SK-N-SH (cell line): ENCODE measurements at regions not wholly inside any gene's neighbourhood (a gene's known extent, or its start where the extent isn't known, plus 50 kb on each side); places are given as distances from the start of the nearest gene placed in this dataset.

ENCODE experiments used
- CTCF ChIA-PET: fragments of 300-600, 350-600 bp; formaldehyde crosslinking; extraction: SDS; loops from one replicate; lab custom pipeline; 2021; lab: Yijun Ruan, JAX
- POLR2A ChIA-PET: fragments of 350-600 bp; sonication (Branson Sonifier 250); formaldehyde crosslinking; extraction: SDS; loops from one replicate; lab custom pipeline; 2020; ENCODE audit warnings: antibody characterized with exemption, inconsistent platforms; lab: Yijun Ruan, JAX
- DNase-seq: peaks from one replicate; pipeline ENCODE4 v3.0.0; 2012
- H2AFZ ChIP-seq: fragments of 200-600 bp; sonication (generic); 2 replicates; pipeline ENCODE4 v1.8.1; 2016; ENCODE audit warnings: antibody characterized with exemption, mild to moderate bottlenecking, low read depth
- H3F3A ChIP-seq: fragments of 200-600 bp; sonication (generic); replicated peaks from 2 replicates; pipeline ENCODE3; 2016; ENCODE audit warnings: antibody characterized with exemption, mild to moderate bottlenecking; ENCODE audit not compliant: insufficient read depth
- H3K27ac ChIP-seq, 2 experiments: fragments of 200-500 bp in 1 of 2; fragments of 200-600 bp in 1 of 2; sonication (Bioruptor generic) in 1 of 2; sonication (generic), shearing (Covaris generic) in 1 of 2; 2 replicates each; pipeline versions ENCODE4 v1.5.1 to v1.6.1; 2014 to 2016; ENCODE audit warnings: low read depth in 2 of 2, inconsistent platforms in 1 of 2, low read length in 1 of 2, mild to moderate bottlenecking in 1 of 2, mixed read lengths in 1 of 2
- H3K27me3 ChIP-seq: fragments of 200-600 bp; sonication (generic), shearing (Covaris generic); 2 replicates; pipeline ENCODE4 v1.6.1; 2016; ENCODE audit warnings: mixed run types; ENCODE audit not compliant: insufficient read depth
- H3K36me3 ChIP-seq, 2 experiments: fragments of 200-500 bp in 1 of 2; fragments of 200-600 bp in 1 of 2; sonication (Bioruptor generic) in 1 of 2; sonication (generic) in 1 of 2; replicated peaks in 1 of 2; 2 replicates each; pipeline versions ENCODE3 to v1.5.1; 2014 to 2016; ENCODE audit warnings: low read length in 1 of 2, mild to moderate bottlenecking in 1 of 2; ENCODE audit not compliant: insufficient read depth in 2 of 2, control insufficient read depth in 1 of 2
- H3K4me1 ChIP-seq, 2 experiments: fragments of 200-500 bp in 1 of 2; fragments of 200-600 bp in 1 of 2; sonication (Bioruptor generic) in 1 of 2; sonication (generic), shearing (Covaris generic) in 1 of 2; 2 replicates each; pipeline versions ENCODE4 v1.5.1 to v1.6.1; 2014 to 2016; ENCODE audit warnings: low read depth in 1 of 2, low read length in 1 of 2, mixed run types in 1 of 2; ENCODE audit not compliant: insufficient read depth in 2 of 2, control insufficient read depth in 1 of 2
- H3K4me2 ChIP-seq: fragments of 200-600 bp; sonication (generic), shearing (Covaris generic); 2 replicates; pipeline ENCODE4 v1.6.1; 2017; ENCODE audit warnings: mixed run types
- H3K4me3 ChIP-seq, 2 experiments: fragments of 200-500 bp in 1 of 2; fragments of 200-600 bp in 1 of 2; sonication (Bioruptor generic) in 1 of 2; sonication (generic), shearing (Covaris generic) in 1 of 2; 2 replicates each; pipeline versions ENCODE4 v1.5.1 to v1.8.1; 2014 to 2016; ENCODE audit warnings: low read depth in 2 of 2, inconsistent platforms in 1 of 2, low read length in 1 of 2, mild to moderate bottlenecking in 1 of 2, mixed read lengths in 1 of 2, moderate library complexity in 1 of 2
- H3K79me2 ChIP-seq: fragments of 200-600 bp; sonication (generic); 2 replicates; pipeline ENCODE4 v1.8.1; 2017; ENCODE audit warnings: mild to moderate bottlenecking; ENCODE audit not compliant: insufficient read depth
- H3K9ac ChIP-seq: fragments of 200-600 bp; sonication (generic); 2 replicates; pipeline ENCODE4 v1.6.1; 2017; ENCODE audit warnings: mixed run types
- H3K9me2 ChIP-seq: fragments of 200-600 bp; sonication (generic); 2 replicates; pipeline ENCODE4 v1.6.1; 2017; ENCODE audit warnings: mixed run types
- H3K9me3 ChIP-seq: fragments of 200-600 bp; sonication (generic); 2 replicates; pipeline ENCODE4 v1.6.1; 2017; ENCODE audit warnings: mixed run types, mild to moderate bottlenecking, moderate library complexity
- H4K20me1 ChIP-seq: fragments of 200-600 bp; sonication (generic); 2 replicates; pipeline ENCODE4 v1.6.1; 2017; ENCODE audit warnings: mild to moderate bottlenecking, mixed run types; ENCODE audit not compliant: insufficient read depth
- CHD2 ChIP-seq: fragments of 150-350 bp; IDR thresholded peaks from 2 replicates; pipeline ENCODE4 v1.6.1; 2018; ENCODE audit warnings: low read length; ENCODE audit not compliant: partially characterized antibody
- ELF1 ChIP-seq: IDR thresholded peaks from 2 replicates; pipeline ENCODE4 v1.4.0; 2012
- EP300 ChIP-seq, 2 experiments: IDR thresholded peaks; 2 replicates each; pipeline versions ENCODE4 v1.4.0 to v1.6.1; 2012; ENCODE audit warnings: borderline replicate concordance in 1 of 2, low read depth in 1 of 2, low read length in 1 of 2
- FOXJ3 ChIP-seq: sonication (generic); formaldehyde crosslinking; IDR thresholded peaks from 2 replicates; pipeline ENCODE4 v1.5.1; 2020; ENCODE audit warnings: mild to moderate bottlenecking, missing genetic modification reagents
- FOXM1 ChIP-seq: IDR thresholded peaks from 2 replicates; pipeline ENCODE4 v1.4.0; 2012; ENCODE audit warnings: low read depth, mild to moderate bottlenecking
- GABPA ChIP-seq: IDR thresholded peaks from 2 replicates; pipeline ENCODE4 v1.4.0; 2012; ENCODE audit warnings: low read depth, mild to moderate bottlenecking
- JUND ChIP-seq: IDR thresholded peaks from 2 replicates; pipeline ENCODE4 v1.4.0; 2012
- MEF2A ChIP-seq: IDR thresholded peaks from 2 replicates; pipeline ENCODE4 v1.4.0; 2012; ENCODE audit warnings: low read depth, borderline replicate concordance
- MXI1 ChIP-seq: IDR thresholded peaks from 2 replicates; pipeline ENCODE4 v1.6.1; 2012; ENCODE audit warnings: mild to moderate bottlenecking, low read depth, low read length, improper control_type of control experiment
- NFIC ChIP-seq: IDR thresholded peaks from 2 replicates; pipeline ENCODE4 v1.4.0; 2012; ENCODE audit warnings: borderline replicate concordance
- RFX5 ChIP-seq: IDR thresholded peaks from 2 replicates; pipeline ENCODE4 v1.6.1; 2012; ENCODE audit warnings: mild to moderate bottlenecking, improper control_type of control experiment, low read length
- RXRA ChIP-seq: IDR thresholded peaks from 2 replicates; pipeline ENCODE4 v1.4.0; 2012; ENCODE audit warnings: low read depth, mild to moderate bottlenecking, borderline replicate concordance
- SIN3A ChIP-seq: IDR thresholded peaks from 2 replicates; pipeline ENCODE4 v1.6.1; 2012; ENCODE audit warnings: low read depth, mild to moderate bottlenecking, low read length, moderate library complexity, borderline replicate concordance
- SMC3 ChIP-seq: IDR thresholded peaks from 2 replicates; pipeline ENCODE4 v1.6.1; 2012; ENCODE audit warnings: low read depth, low read length, improper control_type of control experiment
- TAF1 ChIP-seq: IDR thresholded peaks from 2 replicates; pipeline ENCODE4 v1.6.1; 2012; ENCODE audit warnings: low read depth, mild to moderate bottlenecking, low read length, moderate library complexity, borderline replicate concordance
- TEAD4 ChIP-seq: IDR thresholded peaks from 2 replicates; pipeline ENCODE4 v1.4.0; 2012; ENCODE audit warnings: mild to moderate bottlenecking, borderline replicate concordance; ENCODE audit not compliant: insufficient read depth
- WGBS: methylation state at CpG from one replicate; pipeline ENCODE4 v1.1.6; 2017; ENCODE audit warnings: low lambda C conversion rate; 5-methylcytosine and 5-hydroxymethylcytosine counted together
- TF ChIP-seq, protein P1 (sequence below): IDR thresholded peaks from 2 replicates; pipeline ENCODE4 v1.4.0; 2012; ENCODE audit warnings: low read depth, borderline replicate concordance
- TF ChIP-seq, protein P2 (sequence below): IDR thresholded peaks from 2 replicates; pipeline ENCODE4 v1.4.0; 2012; ENCODE audit warnings: low read depth
- TF ChIP-seq, protein P3 (sequence below): fragments of 200-600 bp; sonication (generic); IDR thresholded peaks from 2 replicates; pipeline ENCODE4 v1.6.1; 2017; ENCODE audit warnings: antibody characterized with exemption, mild to moderate bottlenecking, moderate library complexity
- TF ChIP-seq, protein P4 (sequence below): IDR thresholded peaks from 2 replicates; pipeline ENCODE4; 2012

DNA sequence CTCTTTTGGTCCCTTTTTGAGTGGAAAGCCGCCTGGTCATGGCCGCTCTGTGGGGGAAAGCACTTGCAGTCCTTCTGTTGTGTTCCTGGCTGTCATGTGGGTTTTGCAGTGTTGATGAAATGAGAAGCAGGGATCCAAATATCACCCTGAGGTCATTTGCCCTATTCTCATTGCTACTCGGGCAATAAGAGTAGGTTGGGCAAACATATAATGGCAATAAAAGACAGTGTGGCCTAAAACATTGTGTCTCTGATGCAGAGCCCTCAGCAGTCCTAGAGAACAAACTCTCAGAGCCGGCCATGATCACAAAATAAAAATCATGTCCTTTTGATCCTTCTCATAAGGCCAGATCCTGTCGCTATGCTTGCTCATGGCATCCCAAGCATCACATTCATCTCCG lies 361.1 kb upstream of the KLF4 start:
- no peak for TF ChIP-seq CHD2
- TF ChIP-seq, protein P1, sequence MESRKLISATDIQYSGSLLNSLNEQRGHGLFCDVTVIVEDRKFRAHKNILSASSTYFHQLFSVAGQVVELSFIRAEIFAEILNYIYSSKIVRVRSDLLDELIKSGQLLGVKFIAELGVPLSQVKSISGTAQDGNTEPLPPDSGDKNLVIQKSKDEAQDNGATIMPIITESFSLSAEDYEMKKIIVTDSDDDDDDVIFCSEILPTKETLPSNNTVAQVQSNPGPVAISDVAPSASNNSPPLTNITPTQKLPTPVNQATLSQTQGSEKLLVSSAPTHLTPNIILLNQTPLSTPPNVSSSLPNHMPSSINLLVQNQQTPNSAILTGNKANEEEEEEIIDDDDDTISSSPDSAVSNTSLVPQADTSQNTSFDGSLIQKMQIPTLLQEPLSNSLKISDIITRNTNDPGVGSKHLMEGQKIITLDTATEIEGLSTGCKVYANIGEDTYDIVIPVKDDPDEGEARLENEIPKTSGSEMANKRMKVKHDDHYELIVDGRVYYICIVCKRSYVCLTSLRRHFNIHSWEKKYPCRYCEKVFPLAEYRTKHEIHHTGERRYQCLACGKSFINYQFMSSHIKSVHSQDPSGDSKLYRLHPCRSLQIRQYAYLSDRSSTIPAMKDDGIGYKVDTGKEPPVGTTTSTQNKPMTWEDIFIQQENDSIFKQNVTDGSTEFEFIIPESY: no peak
- TF ChIP-seq RXRA: no peak
- TF ChIP-seq NFIC: no peak
- no peak for TF ChIP-seq TEAD4
- no peak for TF ChIP-seq MXI1
- TF ChIP-seq TAF1: no peak
- TF ChIP-seq SIN3A: no peak
- TF ChIP-seq FOXM1: no peak
- no peak for TF ChIP-seq ELF1
- TF ChIP-seq, protein P2, sequence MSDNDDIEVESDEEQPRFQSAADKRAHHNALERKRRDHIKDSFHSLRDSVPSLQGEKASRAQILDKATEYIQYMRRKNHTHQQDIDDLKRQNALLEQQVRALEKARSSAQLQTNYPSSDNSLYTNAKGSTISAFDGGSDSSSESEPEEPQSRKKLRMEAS: no peak
- TF ChIP-seq, protein P3, sequence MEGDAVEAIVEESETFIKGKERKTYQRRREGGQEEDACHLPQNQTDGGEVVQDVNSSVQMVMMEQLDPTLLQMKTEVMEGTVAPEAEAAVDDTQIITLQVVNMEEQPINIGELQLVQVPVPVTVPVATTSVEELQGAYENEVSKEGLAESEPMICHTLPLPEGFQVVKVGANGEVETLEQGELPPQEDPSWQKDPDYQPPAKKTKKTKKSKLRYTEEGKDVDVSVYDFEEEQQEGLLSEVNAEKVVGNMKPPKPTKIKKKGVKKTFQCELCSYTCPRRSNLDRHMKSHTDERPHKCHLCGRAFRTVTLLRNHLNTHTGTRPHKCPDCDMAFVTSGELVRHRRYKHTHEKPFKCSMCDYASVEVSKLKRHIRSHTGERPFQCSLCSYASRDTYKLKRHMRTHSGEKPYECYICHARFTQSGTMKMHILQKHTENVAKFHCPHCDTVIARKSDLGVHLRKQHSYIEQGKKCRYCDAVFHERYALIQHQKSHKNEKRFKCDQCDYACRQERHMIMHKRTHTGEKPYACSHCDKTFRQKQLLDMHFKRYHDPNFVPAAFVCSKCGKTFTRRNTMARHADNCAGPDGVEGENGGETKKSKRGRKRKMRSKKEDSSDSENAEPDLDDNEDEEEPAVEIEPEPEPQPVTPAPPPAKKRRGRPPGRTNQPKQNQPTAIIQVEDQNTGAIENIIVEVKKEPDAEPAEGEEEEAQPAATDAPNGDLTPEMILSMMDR: no peak
- TF ChIP-seq SMC3: no peak
- TF ChIP-seq, protein P4, sequence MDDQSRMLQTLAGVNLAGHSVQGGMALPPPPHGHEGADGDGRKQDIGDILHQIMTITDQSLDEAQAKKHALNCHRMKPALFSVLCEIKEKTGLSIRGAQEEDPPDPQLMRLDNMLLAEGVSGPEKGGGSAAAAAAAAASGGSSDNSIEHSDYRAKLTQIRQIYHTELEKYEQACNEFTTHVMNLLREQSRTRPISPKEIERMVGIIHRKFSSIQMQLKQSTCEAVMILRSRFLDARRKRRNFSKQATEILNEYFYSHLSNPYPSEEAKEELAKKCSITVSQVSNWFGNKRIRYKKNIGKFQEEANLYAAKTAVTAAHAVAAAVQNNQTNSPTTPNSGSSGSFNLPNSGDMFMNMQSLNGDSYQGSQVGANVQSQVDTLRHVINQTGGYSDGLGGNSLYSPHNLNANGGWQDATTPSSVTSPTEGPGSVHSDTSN: no peak
- no peak for TF ChIP-seq GABPA
- TF ChIP-seq EP300 (IDR thresholded peaks at IDR 0.05; ENCODE audit: borderline replicate concordance in 1 of 2, low read depth in 1 of 2, low read length in 1 of 2): no peak
- TF ChIP-seq MEF2A: no peak
- TF ChIP-seq FOXJ3: no peak
- TF ChIP-seq JUND: no peak
- TF ChIP-seq RFX5: no peak
- H2AFZ ChIP-seq: no peak overlapping the region
- H3K4me3 ChIP-seq: no peak overlapping the region
- H3K9me3 ChIP-seq: no peaks in the 10 kb centered on the region
- H3K36me3 ChIP-seq: no peaks in the 10 kb centered on the region
- CTCF ChIA-PET: no interaction called here
- no peaks in the 10 kb centered on the region for H3K79me2 ChIP-seq
- 33% methylated on average over 6 of the region's 6 CpGs for WGBS
- no peaks in the 10 kb centered on the region; the same call in 1 of the 2 replicates for H3K27me3 ChIP-seq
- H3K9me2 ChIP-seq: no peaks in the 10 kb centered on the region
- no peaks in the 10 kb centered on the region for H4K20me1 ChIP-seq
- no peak overlapping the region for H3K27ac ChIP-seq
- no peak overlapping the region for H3K9ac ChIP-seq
- DNase-seq: no peak
- H3F3A ChIP-seq: no peaks in the 10 kb centered on the region
- POLR2A ChIA-PET: no interaction called here
- no peaks in the 10 kb centered on the region for H3K4me1 ChIP-seq
- no peak overlapping the region for H3K4me2 ChIP-seq
